ENCODE measurements at regions not wholly inside any gene's neighbourhood (a gene's known extent, or its start where the extent isn't known, plus 50 kb on each side); places are given as distances from the start of the nearest gene placed in this dataset.

DNA sequence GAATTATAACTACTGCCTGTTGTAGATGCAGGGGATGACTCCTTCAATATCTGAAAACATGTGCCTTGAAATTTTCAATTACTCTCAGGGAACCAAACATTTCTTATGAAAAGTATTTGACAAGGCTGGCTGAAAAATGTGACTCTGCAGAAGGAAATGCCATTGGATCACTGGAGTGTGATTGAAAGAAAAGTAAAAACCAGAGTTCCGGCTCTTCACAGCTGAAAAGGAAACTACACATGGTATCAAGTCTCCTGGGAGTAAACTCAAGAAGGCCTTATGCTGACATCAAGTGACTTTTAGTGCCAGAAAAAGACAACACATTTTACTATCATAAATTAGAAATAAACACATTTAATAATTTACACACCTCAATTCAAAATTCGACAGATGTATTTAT is 693.0 kb downstream of the LRFN5 start:
- no peak overlapping the region for H4K91ac ChIP-seq (ENCODE audit: insufficient read depth, low read depth, low read length)
- H3K36me3 ChIP-seq (ENCODE audit: control insufficient read depth, insufficient read depth, low read length): no peaks in the 10 kb centered on the region
- ATAC-seq (ENCODE audit: low read depth): no peak
- no peak overlapping the region for H3K4ac ChIP-seq (ENCODE audit: low read depth, low read length)
- H2BK5ac ChIP-seq (ENCODE audit: low read depth, low read length, poor library complexity, severe bottlenecking): no peak overlapping the region
- intact Hi-C loops (cut with micrococcal nuclease) (no loop called here), in situ Hi-C loops (cut with MboI; ENCODE audit: low sequenced_read_pairs) (no loop called here), dilution Hi-C loops (cut with HindIII; ENCODE audit: low sequenced_read_pairs, unreplicated experiment) (no loop called here)
- CTCF ChIA-PET: no interaction called here
- no TSS peak for BruUV-seq (replicated peaks)
- no peaks in the 10 kb centered on the region for H3K79me1 ChIP-seq (ENCODE audit: low read depth in 1 of 2, low read length in 2 of 2)
- no peak overlapping the region for H4K8ac ChIP-seq (ENCODE audit: low read depth in 2 of 2, low read length in 2 of 2)
- no peak overlapping the region for H3K4me2 ChIP-seq (ENCODE audit: low read depth, low read length)
- no peak overlapping the region for H2BK120ac ChIP-seq (ENCODE audit: low read depth, low read length)
- no peaks in the 10 kb centered on the region for H4K20me1 ChIP-seq (ENCODE audit: insufficient read depth, low read length)
- no peaks in the 10 kb centered on the region for H3K4me1 ChIP-seq (ENCODE audit: control insufficient read depth, insufficient read depth, low read length)
- POLR2A ChIA-PET (ENCODE audit: unreplicated experiment): no interaction called here
- WGBS, 2 experiments (ENCODE audit: extremely low coverage in 2 of 2, insufficient read length in 1 of 2): 100% methylated on average over 1 of the region's 2 CpGs; no CpG with 5 or more reads in 1 of the 2 experiments
- H3K14ac ChIP-seq (replicated peaks; ENCODE audit: low read depth, low read length): no peak overlapping the region
- H3K9me3 ChIP-seq (ENCODE audit: control insufficient read depth, insufficient read depth, low read length): no peaks in the 10 kb centered on the region
- no peaks in the 10 kb centered on the region for H3K27me3 ChIP-seq (ENCODE audit: control insufficient read depth, insufficient read depth, low read length)
- no peak overlapping the region for H3K27ac ChIP-seq (ENCODE audit: insufficient read depth, low read length)
- H3K23ac ChIP-seq (ENCODE audit: low read depth, low read length): no peak overlapping the region
- TF ChIP-seq CEBPB (IDR thresholded peaks at IDR 0.05; ENCODE audit: low read depth, low read length): no peak
- no peak for TF ChIP-seq MXI1 (IDR thresholded peaks at IDR 0.05; ENCODE audit: borderline replicate concordance, low read depth, low read length)
- TF ChIP-seq POLR2A (IDR thresholded peaks at IDR 0.05; ENCODE audit: low read depth, low read length): no peak
- TF ChIP-seq RFX5 (IDR thresholded peaks at IDR 0.05; ENCODE audit: low read depth, low read length): no peak
- no peak for DNase-seq
- no peaks in the 10 kb centered on the region for H3K9me1 ChIP-seq (ENCODE audit: insufficient read depth, low read length)
- no peak overlapping the region for H3K9ac ChIP-seq (ENCODE audit: low read depth, low read length)
- no peak overlapping the region for H4K5ac ChIP-seq (ENCODE audit: low read depth, low read length)
- no peak overlapping the region for H2AK5ac ChIP-seq (ENCODE audit: low read depth, low read length)
- no peak overlapping the region for H2BK20ac ChIP-seq (ENCODE audit: low read depth, low read length)
- no peak overlapping the region for H2BK15ac ChIP-seq (ENCODE audit: low read depth, low read length)
- no peak overlapping the region for H3K18ac ChIP-seq (ENCODE audit: low read depth, low read length)
- no peak overlapping the region for H3K4me3 ChIP-seq (ENCODE audit: insufficient read depth, low read depth, low read length)
- no peak overlapping the region for H2AK9ac ChIP-seq (replicated peaks; ENCODE audit: low read depth, low read length, poor library complexity)
- H3K56ac ChIP-seq (ENCODE audit: extremely low read depth, insufficient read depth, low read length): no peak overlapping the region
- no peak overlapping the region for H2AFZ ChIP-seq (replicated peaks; ENCODE audit: low read length, poor library complexity)
